ENCODE measurements at regions not wholly inside any gene's neighbourhood (a gene's known extent, or its start where the extent isn't known, plus 50 kb on each side); places are given as distances from the start of the nearest gene placed in this dataset.

DNA sequence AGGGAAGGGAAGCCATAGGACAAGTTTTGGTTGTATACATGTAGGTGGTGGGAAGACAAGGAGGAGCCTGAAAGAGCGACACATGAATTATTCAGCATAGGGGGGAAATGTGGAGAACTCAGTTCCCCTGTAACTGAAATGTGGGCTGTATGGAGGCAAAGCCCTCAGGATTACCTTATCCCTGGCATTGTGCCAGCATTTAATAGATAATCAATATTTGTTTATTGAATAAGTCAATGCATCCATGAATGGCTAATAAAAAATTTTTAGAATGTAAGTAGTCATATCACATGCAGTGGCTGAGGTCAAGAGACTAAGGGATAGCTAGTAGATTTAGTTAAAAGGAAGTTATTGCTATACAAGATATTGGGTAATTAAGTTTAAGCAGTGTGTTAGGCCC lies 232.4 kb downstream of the SNAPC1 start:
- TF ChIP-seq NFE2L2 (IDR thresholded peaks at IDR 0.05; ENCODE audit: low read depth, low read length) (no peak), RAD21 (IDR thresholded peaks at IDR 0.05; ENCODE audit: low read length) (no peak), FOS (IDR thresholded peaks at IDR 0.05; ENCODE audit: low read depth, low read length) (no peak), POLR2A (IDR thresholded peaks at IDR 0.05; ENCODE audit: low read depth, low read length) (no peak), CEBPB (IDR thresholded peaks at IDR 0.05; ENCODE audit: low read depth, low read length) (no peak), MAFK (IDR thresholded peaks at IDR 0.05; ENCODE audit: low read depth, low read length) (no peak)
- TF ChIP-seq, protein P1, sequence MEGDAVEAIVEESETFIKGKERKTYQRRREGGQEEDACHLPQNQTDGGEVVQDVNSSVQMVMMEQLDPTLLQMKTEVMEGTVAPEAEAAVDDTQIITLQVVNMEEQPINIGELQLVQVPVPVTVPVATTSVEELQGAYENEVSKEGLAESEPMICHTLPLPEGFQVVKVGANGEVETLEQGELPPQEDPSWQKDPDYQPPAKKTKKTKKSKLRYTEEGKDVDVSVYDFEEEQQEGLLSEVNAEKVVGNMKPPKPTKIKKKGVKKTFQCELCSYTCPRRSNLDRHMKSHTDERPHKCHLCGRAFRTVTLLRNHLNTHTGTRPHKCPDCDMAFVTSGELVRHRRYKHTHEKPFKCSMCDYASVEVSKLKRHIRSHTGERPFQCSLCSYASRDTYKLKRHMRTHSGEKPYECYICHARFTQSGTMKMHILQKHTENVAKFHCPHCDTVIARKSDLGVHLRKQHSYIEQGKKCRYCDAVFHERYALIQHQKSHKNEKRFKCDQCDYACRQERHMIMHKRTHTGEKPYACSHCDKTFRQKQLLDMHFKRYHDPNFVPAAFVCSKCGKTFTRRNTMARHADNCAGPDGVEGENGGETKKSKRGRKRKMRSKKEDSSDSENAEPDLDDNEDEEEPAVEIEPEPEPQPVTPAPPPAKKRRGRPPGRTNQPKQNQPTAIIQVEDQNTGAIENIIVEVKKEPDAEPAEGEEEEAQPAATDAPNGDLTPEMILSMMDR (conservative IDR thresholded peaks at IDR 0.05; ENCODE audit: low read depth, low read length), result no peak
- TF ChIP-seq, protein P2, sequence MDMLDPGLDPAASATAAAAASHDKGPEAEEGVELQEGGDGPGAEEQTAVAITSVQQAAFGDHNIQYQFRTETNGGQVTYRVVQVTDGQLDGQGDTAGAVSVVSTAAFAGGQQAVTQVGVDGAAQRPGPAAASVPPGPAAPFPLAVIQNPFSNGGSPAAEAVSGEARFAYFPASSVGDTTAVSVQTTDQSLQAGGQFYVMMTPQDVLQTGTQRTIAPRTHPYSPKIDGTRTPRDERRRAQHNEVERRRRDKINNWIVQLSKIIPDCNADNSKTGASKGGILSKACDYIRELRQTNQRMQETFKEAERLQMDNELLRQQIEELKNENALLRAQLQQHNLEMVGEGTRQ (IDR thresholded peaks at IDR 0.05; ENCODE audit: low read depth, low read length), result no peak

All from IMR-90 (cell line).